Caco-2 (cell line): ENCODE measurements at regions not wholly inside any gene's neighbourhood (a gene's known extent, or its start where the extent isn't known, plus 50 kb on each side); places are given as distances from the start of the nearest gene placed in this dataset.

Experiments
- BruUV-seq: library from RNA; stranded (reverse); fragments of 400-500 nt; replicated peaks from 2 replicates; lab custom pipeline; 2021; lab: Mats Ljungman, UMichigan
- CTCF ChIA-PET: fragments of 300-600 bp; sonication (Branson Sonifier 250); formaldehyde crosslinking; loops from one replicate; lab custom pipeline; 2022; ENCODE audit warnings: antibody characterized with exemption; lab: Charles Lee
- POLR2A ChIA-PET: fragments of 300-600 bp; sonication (Branson Sonifier 250); formaldehyde crosslinking; loops from one replicate; lab custom pipeline; 2022; ENCODE audit warnings: antibody characterized with exemption; lab: Charles Lee
- DNase-seq, 2 experiments: peaks; one replicate each; pipeline versions ENCODE4 v3.0.0 to v3.0.0-alpha.2; 2020 to 2022
- H3K27me3 ChIP-seq: replicated peaks from 2 replicates; pipeline ENCODE4 v1.6.0; 2011; ENCODE audit warnings: low read length; ENCODE audit not compliant: control insufficient read depth, insufficient read depth
- H3K36me3 ChIP-seq: 2 replicates; pipeline ENCODE4 v1.5.1; 2011; ENCODE audit warnings: low read length; ENCODE audit not compliant: control insufficient read depth, insufficient read depth
- H3K4me1 ChIP-seq: fragments of 250-450 bp; sonication (Bioruptor Pico); 2 replicates; pipeline ENCODE4 v1.5.1; 2020; ENCODE audit warnings: mild to moderate bottlenecking
- H3K4me3 ChIP-seq: 2 replicates; pipeline ENCODE4 v1.5.1; 2011; ENCODE audit warnings: low read depth, mild to moderate bottlenecking, control low read depth, low read length
- H3K9me3 ChIP-seq: fragments of 250-450 bp; sonication (Bioruptor Pico); 2 replicates; pipeline ENCODE4 v1.5.1; 2020; ENCODE audit warnings: mild to moderate bottlenecking, moderate library complexity
- H3K27ac Mint-ChIP-seq: one replicate; pipeline ENCODE4 v1.8.0; 2022; ENCODE audit warnings: mixed read lengths; ENCODE audit not compliant: unreplicated experiment
- H3K27me3 Mint-ChIP-seq: one replicate; pipeline ENCODE4 v1.8.0; 2022; ENCODE audit warnings: mixed read lengths; ENCODE audit not compliant: insufficient read depth, unreplicated experiment
- H3K36me3 Mint-ChIP-seq: one replicate; pipeline ENCODE4 v1.8.0; 2022; ENCODE audit warnings: mild to moderate bottlenecking, mixed read lengths; ENCODE audit not compliant: insufficient read depth, unreplicated experiment
- H3K4me1 Mint-ChIP-seq: one replicate; pipeline ENCODE4 v1.8.0; 2022; ENCODE audit warnings: low read depth, mixed read lengths; ENCODE audit not compliant: unreplicated experiment
- H3K4me3 Mint-ChIP-seq: one replicate; pipeline ENCODE4 v1.8.0; 2022; ENCODE audit warnings: mild to moderate bottlenecking, moderate library complexity, mixed read lengths; ENCODE audit not compliant: unreplicated experiment
- H3K9me3 Mint-ChIP-seq: one replicate; pipeline ENCODE4 v1.8.0; 2022; ENCODE audit warnings: mixed read lengths; ENCODE audit not compliant: unreplicated experiment
- CTCF ChIP-seq, 2 experiments: fragments of 200-600 bp in 1 of 2; IDR thresholded peaks; 1 replicate in 1 of 2; 2 replicates in 1 of 2; pipeline versions ENCODE4 v1.5.1 to v1.8.0; 2011 to 2022; ENCODE audit warnings: antibody characterized with exemption in 1 of 2, control low read depth in 1 of 2, inconsistent platforms in 1 of 2, low read depth in 1 of 2, low read length in 1 of 2, mild to moderate bottlenecking in 1 of 2, moderate library complexity in 1 of 2; ENCODE audit not compliant: insufficient read depth in 1 of 2, severe bottlenecking in 1 of 2, unreplicated experiment in 1 of 2
- intact Hi-C: fragments of 100-400 bp; cut with micrococcal nuclease; formaldehyde crosslinking; loops from one replicate; pipeline ENCODE4 v1.10.0; 2022; ENCODE audit not compliant: unreplicated experiment

- H3K36me3 ChIP-seq = no peaks in the 10 kb centered on the region
- H3K9me3 ChIP-seq = no peaks in the 10 kb centered on the region
- no peaks in the 10 kb centered on the region for H3K9me3 Mint-ChIP-seq
- no peak overlapping the region for H3K4me3 ChIP-seq
- no peak overlapping the region for H3K4me3 Mint-ChIP-seq
- ChIA-PET CTCF (no interaction called here), POLR2A (no interaction called here)
- peaks cover 4% of the 10 kb centered on the region for H3K27me3 Mint-ChIP-seq
- H3K4me1 Mint-ChIP-seq = no peaks in the 10 kb centered on the region
- no peak for TF ChIP-seq CTCF (IDR thresholded peaks at IDR 0.05; ENCODE audit: insufficient read depth in 1 of 2, low read depth in 1 of 2, low read length in 1 of 2, severe bottlenecking in 1 of 2, unreplicated experiment in 1 of 2)
- no TSS peak for BruUV-seq
- peak in 1 of 2 experiments; percentile 27 for DNase-seq
- intact Hi-C loops = no loop called here
- H3K27ac Mint-ChIP-seq = no peak overlapping the region
- no peaks in the 10 kb centered on the region for H3K4me1 ChIP-seq
- H3K27me3 ChIP-seq = no peaks in the 10 kb centered on the region
- H3K36me3 Mint-ChIP-seq = no peaks in the 10 kb centered on the region
Measured at GRCh38 chr1:189662190-189662589, 815.5 kb downstream of the BRINP3 start.

GRCh38 chr1:189669846-189670245 lies 807.8 kb downstream of the BRINP3 start:
- no peaks in the 10 kb centered on the region for H3K4me1 Mint-ChIP-seq
- DNase-seq = no peak
- POLR2A ChIA-PET = no interaction called here

GRCh38 chr1:189673217-189673616 lies 804.4 kb downstream of the BRINP3 start:
- H3K4me3 ChIP-seq = no peak overlapping the region
- no peaks in the 10 kb centered on the region for H3K27me3 ChIP-seq
- Mint-ChIP-seq H3K4me1 (no peaks in the 10 kb centered on the region), H3K9me3 (no peaks in the 10 kb centered on the region), H3K27me3 (no peaks in the 10 kb centered on the region), H3K4me3 (no peak overlapping the region), H3K36me3 (peaks cover 6% of the 10 kb centered on the region), H3K27ac (no peak overlapping the region)
- no peaks in the 10 kb centered on the region for H3K36me3 ChIP-seq
- no peak for TF ChIP-seq CTCF (IDR thresholded peaks at IDR 0.05; ENCODE audit: insufficient read depth in 1 of 2, low read depth in 1 of 2, low read length in 1 of 2, severe bottlenecking in 1 of 2, unreplicated experiment in 1 of 2)
- POLR2A ChIA-PET = no interaction called here
- BruUV-seq = no TSS peak
- no peaks in the 10 kb centered on the region for H3K4me1 ChIP-seq
- CTCF ChIA-PET = no interaction called here
- intact Hi-C loops = loop anchor here (1.0 kb wide), 1 partner anchor 53 kb away; no protein-coding TSS in a partner anchor
- no peak for DNase-seq
- no peaks in the 10 kb centered on the region for H3K9me3 ChIP-seq

More at GRCh38 chr1:189669846-189670245, 807.8 kb downstream of the BRINP3 start:
- Mint-ChIP-seq H3K27me3 (peaks cover 4% of the 10 kb centered on the region), H3K27ac (no peak overlapping the region), H3K4me3 (no peak overlapping the region), H3K36me3 (peaks cover 6% of the 10 kb centered on the region), H3K9me3 (no peaks in the 10 kb centered on the region)
- H3K36me3 ChIP-seq = no peaks in the 10 kb centered on the region
- no peaks in the 10 kb centered on the region for H3K27me3 ChIP-seq
- H3K4me3 ChIP-seq = no peak overlapping the region
- BruUV-seq = no TSS peak
- H3K4me1 ChIP-seq = no peaks in the 10 kb centered on the region
- no peak for TF ChIP-seq CTCF (IDR thresholded peaks at IDR 0.05; ENCODE audit: insufficient read depth in 1 of 2, low read depth in 1 of 2, low read length in 1 of 2, severe bottlenecking in 1 of 2, unreplicated experiment in 1 of 2)
- CTCF ChIA-PET = no interaction called here
- intact Hi-C loops = no loop called here
- H3K9me3 ChIP-seq = no peaks in the 10 kb centered on the region
